NK-92 (cell line): ENCODE measurements at regions not wholly inside any gene's neighbourhood (a gene's known extent, or its start where the extent isn't known, plus 50 kb on each side); places are given as distances from the start of the nearest gene placed in this dataset.

Source experiments
- DNase-seq: peaks from one replicate; lab custom pipeline; 2025; ENCODE audit not compliant: unreplicated experiment; lab: John Stamatoyannopoulos, UW

GRCh38 chr3:44076221-44076829 lies 165.4 kb upstream of the TOPAZ1 start:
- DNase-seq = no peak

GRCh38 chr3:44077267-44077666 lies 164.4 kb upstream of the TOPAZ1 start:
- DNase-seq = no peak

GRCh38 chr3:44078863-44079262 lies 162.8 kb upstream of the TOPAZ1 start:
- no peak for DNase-seq

- DNase-seq = no peak
Measured at GRCh38 chr3:44079916-44080315, 161.8 kb upstream of the TOPAZ1 start.

- DNase-seq = no peak
Measured at GRCh38 chr3:44080474-44081072, 161.1 kb upstream of the TOPAZ1 start.

GRCh38 chr3:44090036-44090435 lies 151.7 kb upstream of the TOPAZ1 start:
- DNase-seq = no peak

GRCh38 chr3:44092497-44092896 lies 149.2 kb upstream of the TOPAZ1 start:
- no peak for DNase-seq

- no peak for DNase-seq
Measured at GRCh38 chr3:44093531-44093930, 148.2 kb upstream of the TOPAZ1 start.

- no peak for DNase-seq
Measured at GRCh38 chr3:44098656-44099415, 142.8 kb upstream of the TOPAZ1 start.

- no peak for DNase-seq
Measured at GRCh38 chr3:44099566-44100297, 142.0 kb upstream of the TOPAZ1 start.

GRCh38 chr3:44100298-44100695 lies 141.4 kb upstream of the TOPAZ1 start:
- no peak for DNase-seq

- no peak for DNase-seq
Measured at GRCh38 chr3:44104043-44104442, 137.6 kb upstream of the TOPAZ1 start.

GRCh38 chr3:44104668-44105321 lies 136.9 kb upstream of the TOPAZ1 start:
- peak; percentile 5 for DNase-seq

GRCh38 chr3:44105571-44105970 lies 136.1 kb upstream of the TOPAZ1 start:
- DNase-seq = no peak

- no peak for DNase-seq
Measured at GRCh38 chr3:44106756-44107155, 134.9 kb upstream of the TOPAZ1 start.

GRCh38 chr3:44108481-44108880 lies 133.2 kb upstream of the TOPAZ1 start:
- DNase-seq = no peak

GRCh38 chr3:44109771-44110361 lies 131.8 kb upstream of the TOPAZ1 start:
- no peak for DNase-seq

GRCh38 chr3:44110648-44111047 lies 131.0 kb upstream of the TOPAZ1 start:
- DNase-seq = no peak

GRCh38 chr3:44111482-44111881 lies 130.2 kb upstream of the TOPAZ1 start:
- no peak for DNase-seq

- DNase-seq = no peak
Measured at GRCh38 chr3:44114142-44114541, 127.5 kb upstream of the TOPAZ1 start.

- no peak for DNase-seq
Measured at GRCh38 chr3:44117239-44117638, 124.4 kb upstream of the TOPAZ1 start.
